H1 (cell line): ENCODE measurements at regions not wholly inside any gene's neighbourhood (a gene's known extent, or its start where the extent isn't known, plus 50 kb on each side); places are given as distances from the start of the nearest gene placed in this dataset.

ENCODE experiments used
- CBX8 ChIP-seq: fragments of 300-800, 300-1000 bp; sonication (generic); IDR thresholded peaks from 2 replicates; pipeline ENCODE4 v1.7.1; 2016; ENCODE audit warnings: low read depth, low read length, borderline replicate concordance
- JUN ChIP-seq: IDR thresholded peaks from 2 replicates; pipeline ENCODE4 v1.6.1; 2011; ENCODE audit warnings: low read depth, mild to moderate bottlenecking, improper control_type of control experiment, low read length
- KDM5A ChIP-seq: fragments of 200-600 bp; IDR thresholded peaks from 2 replicates; pipeline ENCODE4 v1.7.1; 2012; ENCODE audit warnings: mild to moderate bottlenecking, low read length, inconsistent platforms, mixed read lengths
- SIX5 ChIP-seq: IDR thresholded peaks from 2 replicates; pipeline ENCODE4 v1.6.1; 2011; ENCODE audit warnings: mild to moderate bottlenecking, low read depth, low read length
- SP2 ChIP-seq: IDR thresholded peaks from 2 replicates; pipeline ENCODE4 v1.6.1; 2012; ENCODE audit warnings: mild to moderate bottlenecking, low read length, inconsistent platforms
- SUZ12 ChIP-seq: fragments of 200-600 bp; sonication (generic); IDR thresholded peaks from 2 replicates; pipeline ENCODE4 v1.6.1; 2012; ENCODE audit warnings: mild to moderate bottlenecking, inconsistent platforms, low read length, moderate library complexity, mixed read lengths
- TF ChIP-seq, protein P1 (sequence below): fragments of 300-600 bp; sonication (generic); IDR thresholded peaks from 2 replicates; pipeline ENCODE4 v1.7.1; 2012; ENCODE audit warnings: low read length, moderate library complexity, mild to moderate bottlenecking, inconsistent platforms; ENCODE audit not compliant: insufficient replicate concordance
- TF ChIP-seq, protein P2 (sequence below), 3 experiments: IDR thresholded peaks; 1 replicate in 2 of 3; 2 replicates in 1 of 3; pipeline versions ENCODE4 v1.5.1 to v1.6.1; 2011; ENCODE audit warnings: low read length in 3 of 3, mild to moderate bottlenecking in 3 of 3, inconsistent platforms in 2 of 3, low read depth in 1 of 3, moderate library complexity in 1 of 3; ENCODE audit not compliant: insufficient read depth in 1 of 3; ENCODE audit errors: control extremely low read depth in 1 of 3
- TF ChIP-seq, protein P3 (sequence below): IDR thresholded peaks from 2 replicates; pipeline ENCODE4 v1.6.1; 2011; ENCODE audit warnings: low read depth, mild to moderate bottlenecking, low read length; ENCODE audit not compliant: insufficient read depth

DNA sequence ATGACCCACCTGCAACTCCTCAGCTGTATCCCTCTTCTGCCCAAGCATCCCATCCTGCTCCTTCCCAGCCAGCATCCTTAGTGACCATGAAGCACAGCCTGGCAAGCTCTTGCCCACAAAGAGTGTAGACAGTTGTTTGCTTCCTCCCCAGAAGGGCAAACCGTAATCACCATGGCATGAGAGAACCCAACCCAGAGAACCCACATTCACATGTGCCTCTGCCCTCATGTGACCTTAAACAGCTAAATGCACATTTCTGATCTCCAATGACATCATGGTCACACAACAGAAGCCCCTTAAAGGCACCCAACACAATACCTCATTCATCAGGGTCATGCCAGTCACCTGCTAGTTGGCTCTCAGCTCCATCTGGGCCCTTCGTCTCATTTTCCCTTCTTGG is 162.8 kb upstream of the CDYL start (continued):
- TF ChIP-seq, protein P1, sequence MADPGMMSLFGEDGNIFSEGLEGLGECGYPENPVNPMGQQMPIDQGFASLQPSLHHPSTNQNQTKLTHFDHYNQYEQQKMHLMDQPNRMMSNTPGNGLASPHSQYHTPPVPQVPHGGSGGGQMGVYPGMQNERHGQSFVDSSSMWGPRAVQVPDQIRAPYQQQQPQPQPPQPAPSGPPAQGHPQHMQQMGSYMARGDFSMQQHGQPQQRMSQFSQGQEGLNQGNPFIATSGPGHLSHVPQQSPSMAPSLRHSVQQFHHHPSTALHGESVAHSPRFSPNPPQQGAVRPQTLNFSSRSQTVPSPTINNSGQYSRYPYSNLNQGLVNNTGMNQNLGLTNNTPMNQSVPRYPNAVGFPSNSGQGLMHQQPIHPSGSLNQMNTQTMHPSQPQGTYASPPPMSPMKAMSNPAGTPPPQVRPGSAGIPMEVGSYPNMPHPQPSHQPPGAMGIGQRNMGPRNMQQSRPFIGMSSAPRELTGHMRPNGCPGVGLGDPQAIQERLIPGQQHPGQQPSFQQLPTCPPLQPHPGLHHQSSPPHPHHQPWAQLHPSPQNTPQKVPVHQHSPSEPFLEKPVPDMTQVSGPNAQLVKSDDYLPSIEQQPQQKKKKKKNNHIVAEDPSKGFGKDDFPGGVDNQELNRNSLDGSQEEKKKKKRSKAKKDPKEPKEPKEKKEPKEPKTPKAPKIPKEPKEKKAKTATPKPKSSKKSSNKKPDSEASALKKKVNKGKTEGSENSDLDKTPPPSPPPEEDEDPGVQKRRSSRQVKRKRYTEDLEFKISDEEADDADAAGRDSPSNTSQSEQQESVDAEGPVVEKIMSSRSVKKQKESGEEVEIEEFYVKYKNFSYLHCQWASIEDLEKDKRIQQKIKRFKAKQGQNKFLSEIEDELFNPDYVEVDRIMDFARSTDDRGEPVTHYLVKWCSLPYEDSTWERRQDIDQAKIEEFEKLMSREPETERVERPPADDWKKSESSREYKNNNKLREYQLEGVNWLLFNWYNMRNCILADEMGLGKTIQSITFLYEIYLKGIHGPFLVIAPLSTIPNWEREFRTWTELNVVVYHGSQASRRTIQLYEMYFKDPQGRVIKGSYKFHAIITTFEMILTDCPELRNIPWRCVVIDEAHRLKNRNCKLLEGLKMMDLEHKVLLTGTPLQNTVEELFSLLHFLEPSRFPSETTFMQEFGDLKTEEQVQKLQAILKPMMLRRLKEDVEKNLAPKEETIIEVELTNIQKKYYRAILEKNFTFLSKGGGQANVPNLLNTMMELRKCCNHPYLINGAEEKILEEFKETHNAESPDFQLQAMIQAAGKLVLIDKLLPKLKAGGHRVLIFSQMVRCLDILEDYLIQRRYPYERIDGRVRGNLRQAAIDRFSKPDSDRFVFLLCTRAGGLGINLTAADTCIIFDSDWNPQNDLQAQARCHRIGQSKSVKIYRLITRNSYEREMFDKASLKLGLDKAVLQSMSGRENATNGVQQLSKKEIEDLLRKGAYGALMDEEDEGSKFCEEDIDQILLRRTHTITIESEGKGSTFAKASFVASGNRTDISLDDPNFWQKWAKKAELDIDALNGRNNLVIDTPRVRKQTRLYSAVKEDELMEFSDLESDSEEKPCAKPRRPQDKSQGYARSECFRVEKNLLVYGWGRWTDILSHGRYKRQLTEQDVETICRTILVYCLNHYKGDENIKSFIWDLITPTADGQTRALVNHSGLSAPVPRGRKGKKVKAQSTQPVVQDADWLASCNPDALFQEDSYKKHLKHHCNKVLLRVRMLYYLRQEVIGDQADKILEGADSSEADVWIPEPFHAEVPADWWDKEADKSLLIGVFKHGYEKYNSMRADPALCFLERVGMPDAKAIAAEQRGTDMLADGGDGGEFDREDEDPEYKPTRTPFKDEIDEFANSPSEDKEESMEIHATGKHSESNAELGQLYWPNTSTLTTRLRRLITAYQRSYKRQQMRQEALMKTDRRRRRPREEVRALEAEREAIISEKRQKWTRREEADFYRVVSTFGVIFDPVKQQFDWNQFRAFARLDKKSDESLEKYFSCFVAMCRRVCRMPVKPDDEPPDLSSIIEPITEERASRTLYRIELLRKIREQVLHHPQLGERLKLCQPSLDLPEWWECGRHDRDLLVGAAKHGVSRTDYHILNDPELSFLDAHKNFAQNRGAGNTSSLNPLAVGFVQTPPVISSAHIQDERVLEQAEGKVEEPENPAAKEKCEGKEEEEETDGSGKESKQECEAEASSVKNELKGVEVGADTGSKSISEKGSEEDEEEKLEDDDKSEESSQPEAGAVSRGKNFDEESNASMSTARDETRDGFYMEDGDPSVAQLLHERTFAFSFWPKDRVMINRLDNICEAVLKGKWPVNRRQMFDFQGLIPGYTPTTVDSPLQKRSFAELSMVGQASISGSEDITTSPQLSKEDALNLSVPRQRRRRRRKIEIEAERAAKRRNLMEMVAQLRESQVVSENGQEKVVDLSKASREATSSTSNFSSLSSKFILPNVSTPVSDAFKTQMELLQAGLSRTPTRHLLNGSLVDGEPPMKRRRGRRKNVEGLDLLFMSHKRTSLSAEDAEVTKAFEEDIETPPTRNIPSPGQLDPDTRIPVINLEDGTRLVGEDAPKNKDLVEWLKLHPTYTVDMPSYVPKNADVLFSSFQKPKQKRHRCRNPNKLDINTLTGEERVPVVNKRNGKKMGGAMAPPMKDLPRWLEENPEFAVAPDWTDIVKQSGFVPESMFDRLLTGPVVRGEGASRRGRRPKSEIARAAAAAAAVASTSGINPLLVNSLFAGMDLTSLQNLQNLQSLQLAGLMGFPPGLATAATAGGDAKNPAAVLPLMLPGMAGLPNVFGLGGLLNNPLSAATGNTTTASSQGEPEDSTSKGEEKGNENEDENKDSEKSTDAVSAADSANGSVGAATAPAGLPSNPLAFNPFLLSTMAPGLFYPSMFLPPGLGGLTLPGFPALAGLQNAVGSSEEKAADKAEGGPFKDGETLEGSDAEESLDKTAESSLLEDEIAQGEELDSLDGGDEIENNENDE = no peak
- TF ChIP-seq KDM5A (no peak), JUN (no peak), SP2 (no peak), SUZ12 (no peak), CBX8 (no peak), SIX5 (no peak)
- TF ChIP-seq, protein P2, sequence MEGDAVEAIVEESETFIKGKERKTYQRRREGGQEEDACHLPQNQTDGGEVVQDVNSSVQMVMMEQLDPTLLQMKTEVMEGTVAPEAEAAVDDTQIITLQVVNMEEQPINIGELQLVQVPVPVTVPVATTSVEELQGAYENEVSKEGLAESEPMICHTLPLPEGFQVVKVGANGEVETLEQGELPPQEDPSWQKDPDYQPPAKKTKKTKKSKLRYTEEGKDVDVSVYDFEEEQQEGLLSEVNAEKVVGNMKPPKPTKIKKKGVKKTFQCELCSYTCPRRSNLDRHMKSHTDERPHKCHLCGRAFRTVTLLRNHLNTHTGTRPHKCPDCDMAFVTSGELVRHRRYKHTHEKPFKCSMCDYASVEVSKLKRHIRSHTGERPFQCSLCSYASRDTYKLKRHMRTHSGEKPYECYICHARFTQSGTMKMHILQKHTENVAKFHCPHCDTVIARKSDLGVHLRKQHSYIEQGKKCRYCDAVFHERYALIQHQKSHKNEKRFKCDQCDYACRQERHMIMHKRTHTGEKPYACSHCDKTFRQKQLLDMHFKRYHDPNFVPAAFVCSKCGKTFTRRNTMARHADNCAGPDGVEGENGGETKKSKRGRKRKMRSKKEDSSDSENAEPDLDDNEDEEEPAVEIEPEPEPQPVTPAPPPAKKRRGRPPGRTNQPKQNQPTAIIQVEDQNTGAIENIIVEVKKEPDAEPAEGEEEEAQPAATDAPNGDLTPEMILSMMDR (IDR thresholded peaks at IDR 0.05; ENCODE audit: control extremely low read depth in 1 of 3, insufficient read depth in 1 of 3, low read depth in 1 of 3, low read length in 3 of 3) = no peak
- TF ChIP-seq, protein P3, sequence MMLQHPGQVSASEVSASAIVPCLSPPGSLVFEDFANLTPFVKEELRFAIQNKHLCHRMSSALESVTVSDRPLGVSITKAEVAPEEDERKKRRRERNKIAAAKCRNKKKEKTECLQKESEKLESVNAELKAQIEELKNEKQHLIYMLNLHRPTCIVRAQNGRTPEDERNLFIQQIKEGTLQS = no peak
